WTC11 (cell line): ENCODE measurements at regions not wholly inside any gene's neighbourhood (a gene's known extent, or its start where the extent isn't known, plus 50 kb on each side); places are given as distances from the start of the nearest gene placed in this dataset.

ENCODE experiments used
- ATAC-seq: fragments of 200-7000 bp; cut with Tn5 transposase; 2 replicates; pipeline ENCODE4 v1.10.0; 2021; ENCODE audit warnings: mild to moderate bottlenecking, moderate library complexity
- CTCF ChIA-PET: fragments of 300-600 bp; sonication (Branson Sonifier 250); formaldehyde crosslinking; loops from one replicate; lab custom pipeline; 2021; ENCODE audit warnings: antibody characterized with exemption; lab: Charles Lee
- POLR2A ChIA-PET: fragments of 350-600 bp; sonication (Branson Sonifier 250); formaldehyde crosslinking; loops from one replicate; lab custom pipeline; 2021; ENCODE audit warnings: antibody characterized with exemption; lab: Charles Lee
- DNase-seq: peaks from one replicate; pipeline ENCODE4 v3.0.0; 2021; ENCODE audit warnings: low spot score
- H3K27ac Mint-ChIP-seq: 2 replicates; pipeline ENCODE4 v1.8.0; 2021; ENCODE audit warnings: mixed read lengths
- H3K27me3 Mint-ChIP-seq: 2 replicates; pipeline ENCODE4 v1.8.0; 2021; ENCODE audit warnings: low read depth, mild to moderate bottlenecking, moderate library complexity, mixed read lengths
- H3K36me3 Mint-ChIP-seq: 2 replicates; pipeline ENCODE4 v1.8.0; 2021; ENCODE audit warnings: mixed read lengths
- H3K4me1 Mint-ChIP-seq: 2 replicates; pipeline ENCODE4 v1.8.0; 2022; ENCODE audit warnings: mixed read lengths
- H3K4me3 Mint-ChIP-seq: 2 replicates; pipeline ENCODE4 v1.8.0; 2021; ENCODE audit warnings: mild to moderate bottlenecking, moderate library complexity, mixed read lengths
- H3K9me3 Mint-ChIP-seq: 2 replicates; pipeline ENCODE4 v1.8.0; 2021; ENCODE audit warnings: mixed read lengths
- ATF3 ChIP-seq: sonication (generic); formaldehyde crosslinking; conservative IDR thresholded peaks from 2 replicates; pipeline ENCODE4 v1.8.1; 2022; ENCODE audit warnings: mild to moderate bottlenecking, missing genetic modification reagents
- CBFB ChIP-seq: sonication (generic); formaldehyde crosslinking; IDR thresholded peaks from 2 replicates; pipeline ENCODE4 v1.8.1; 2022; ENCODE audit warnings: mild to moderate bottlenecking, low read depth, missing genetic modification reagents
- CTCF ChIP-seq: fragments of 200-600 bp; IDR thresholded peaks from 2 replicates; pipeline ENCODE4 v1.8.0; 2022; ENCODE audit warnings: antibody characterized with exemption
- E2F1 ChIP-seq: sonication (generic); formaldehyde crosslinking; IDR thresholded peaks from 2 replicates; pipeline ENCODE4 v1.8.0; 2022; ENCODE audit warnings: mild to moderate bottlenecking, missing genetic modification reagents
- E2F4 ChIP-seq: sonication (generic); formaldehyde crosslinking; IDR thresholded peaks from 2 replicates; pipeline ENCODE4 v1.8.1; 2022; ENCODE audit warnings: low read depth, mild to moderate bottlenecking, moderate library complexity, missing genetic modification reagents, borderline replicate concordance
- E2F5 ChIP-seq: sonication (generic); formaldehyde crosslinking; IDR thresholded peaks from 2 replicates; pipeline ENCODE4 v1.8.1; 2022; ENCODE audit warnings: mild to moderate bottlenecking, moderate library complexity, missing genetic modification reagents
- EMX1 ChIP-seq: fragments of 250-450 bp; sonication (Bioruptor Pico); IDR thresholded peaks from 2 replicates; pipeline ENCODE4 v1.8.0; 2021; ENCODE audit warnings: mild to moderate bottlenecking
- ESRRA ChIP-seq: sonication (generic); formaldehyde crosslinking; IDR thresholded peaks from 2 replicates; pipeline ENCODE4 v1.8.1; 2022; ENCODE audit warnings: mild to moderate bottlenecking, missing genetic modification reagents, borderline replicate concordance
- FOXK1 ChIP-seq: sonication (generic); formaldehyde crosslinking; IDR thresholded peaks from 2 replicates; pipeline ENCODE4 v1.8.0; 2022; ENCODE audit warnings: mild to moderate bottlenecking, moderate library complexity, missing genetic modification reagents
- FOXP1 ChIP-seq: sonication (generic); formaldehyde crosslinking; IDR thresholded peaks from 2 replicates; pipeline ENCODE4 v1.8.0; 2022; ENCODE audit warnings: missing genetic modification reagents, mild to moderate bottlenecking, moderate library complexity, borderline replicate concordance
- HMGA2 ChIP-seq: fragments of 250-450 bp; sonication (Bioruptor Pico); IDR thresholded peaks from 2 replicates; pipeline ENCODE4 v1.4.0; 2021; ENCODE audit warnings: mild to moderate bottlenecking, moderate library complexity
- IRF1 ChIP-seq: sonication (generic); formaldehyde crosslinking; IDR thresholded peaks from 2 replicates; pipeline ENCODE4 v1.8.0; 2023; ENCODE audit warnings: missing genetic modification reagents
- MLX ChIP-seq: sonication (generic); formaldehyde crosslinking; IDR thresholded peaks from 2 replicates; pipeline ENCODE4 v1.8.1; 2023; ENCODE audit warnings: mild to moderate bottlenecking, missing genetic modification reagents, moderate library complexity
- MYBL2 ChIP-seq: sonication (generic); formaldehyde crosslinking; IDR thresholded peaks from 2 replicates; pipeline ENCODE4 v1.8.1; 2023; ENCODE audit warnings: mild to moderate bottlenecking, moderate library complexity, missing genetic modification reagents
- NFYB ChIP-seq: sonication (generic); formaldehyde crosslinking; conservative IDR thresholded peaks from 2 replicates; pipeline ENCODE4 v1.8.0; 2022; ENCODE audit warnings: low read depth, missing genetic modification reagents
- NR2C2 ChIP-seq: sonication (generic); formaldehyde crosslinking; IDR thresholded peaks from 2 replicates; pipeline ENCODE4 v1.8.0; 2022; ENCODE audit warnings: mild to moderate bottlenecking, missing genetic modification reagents
- PREB ChIP-seq: sonication (generic); formaldehyde crosslinking; IDR thresholded peaks from 2 replicates; pipeline ENCODE4 v1.8.1; 2022; ENCODE audit warnings: mild to moderate bottlenecking, missing genetic modification reagents, moderate library complexity, borderline replicate concordance
- RORB ChIP-seq: fragments of 250-450 bp; sonication (Bioruptor Pico); IDR thresholded peaks from 2 replicates; pipeline ENCODE4 v1.9.0; 2021; ENCODE audit warnings: mild to moderate bottlenecking
- SOX15 ChIP-seq: fragments of 250-450 bp; sonication (Bioruptor Pico); IDR thresholded peaks from 2 replicates; pipeline ENCODE4 v1.9.0; 2021; ENCODE audit warnings: mild to moderate bottlenecking
- TCF7 ChIP-seq: sonication (generic); formaldehyde crosslinking; IDR thresholded peaks from 2 replicates; pipeline ENCODE4 v1.8.0; 2022; ENCODE audit warnings: mild to moderate bottlenecking, low read depth, missing genetic modification reagents, moderate library complexity
- ZBTB21 ChIP-seq: sonication (generic); formaldehyde crosslinking; IDR thresholded peaks from 2 replicates; pipeline ENCODE4 v1.8.1; 2023; ENCODE audit warnings: mild to moderate bottlenecking, missing genetic modification reagents, borderline replicate concordance
- ZBTB43 ChIP-seq: sonication (generic); formaldehyde crosslinking; IDR thresholded peaks from 2 replicates; pipeline ENCODE4 v1.8.1; 2023; ENCODE audit warnings: mild to moderate bottlenecking, missing genetic modification reagents
- ZNF138 ChIP-seq: sonication (generic); formaldehyde crosslinking; conservative IDR thresholded peaks from 2 replicates; pipeline ENCODE4 v1.8.1; 2022; ENCODE audit warnings: mild to moderate bottlenecking, moderate library complexity, missing genetic modification reagents
- ZNF219 ChIP-seq: sonication (generic); formaldehyde crosslinking; IDR thresholded peaks from 2 replicates; pipeline ENCODE4 v1.8.0; 2023; ENCODE audit warnings: missing genetic modification reagents, mild to moderate bottlenecking, borderline replicate concordance
- ZNF317 ChIP-seq: sonication (generic); formaldehyde crosslinking; IDR thresholded peaks from 2 replicates; pipeline ENCODE4 v1.8.1; 2023; ENCODE audit warnings: low read depth, mild to moderate bottlenecking, moderate library complexity, missing genetic modification reagents, borderline replicate concordance
- ZNF416 ChIP-seq: fragments of 250-450 bp; sonication (Bioruptor Pico); IDR thresholded peaks from 2 replicates; pipeline ENCODE4 v1.9.0; 2021; ENCODE audit warnings: mild to moderate bottlenecking, inconsistent platforms
- ZNF423 ChIP-seq: fragments of 250-450 bp; sonication (Bioruptor Pico); IDR thresholded peaks from 2 replicates; pipeline ENCODE4 v2.1.2; 2022; ENCODE audit warnings: mild to moderate bottlenecking, moderate library complexity

GRCh38 chr7:86558680-86559501 is 84.8 kb upstream of the GRM3 start:
- no peaks in the 10 kb centered on the region for H3K36me3 Mint-ChIP-seq
- ATAC-seq = no peak
- ChIA-PET CTCF (no interaction called here), POLR2A (no interaction called here)
- no peak overlapping the region for H3K4me3 Mint-ChIP-seq
- DNase-seq = no peak
- H3K4me1 Mint-ChIP-seq = no peaks in the 10 kb centered on the region
- TF ChIP-seq E2F4 (CRISPR knock-in tag) (no peak), ATF3 (CRISPR knock-in tag) (no peak), E2F5 (CRISPR knock-in tag) (no peak), MLX (no peak), ZBTB43 (CRISPR knock-in tag) (no peak), ZNF219 (CRISPR knock-in tag) (no peak), ZNF423 (CRISPR knock-in tag) (no peak), ZNF138 (CRISPR knock-in tag) (no peak), ZBTB21 (no peak), MYBL2 (CRISPR knock-in tag) (no peak), NFYB (CRISPR knock-in tag) (no peak), EMX1 (CRISPR knock-in tag) (no peak), CBFB (no peak), CTCF (no peak), PREB (CRISPR knock-in tag) (no peak), SOX15 (CRISPR knock-in tag) (no peak)
- H3K27me3 Mint-ChIP-seq = no peaks in the 10 kb centered on the region
- H3K9me3 Mint-ChIP-seq = peaks cover 4% of the 10 kb centered on the region
- H3K27ac Mint-ChIP-seq = no peak overlapping the region

GRCh38 chr7:86534641-86535040 is 109.1 kb upstream of the GRM3 start:
- Mint-ChIP-seq H3K4me1 (no peaks in the 10 kb centered on the region), H3K36me3 (no peaks in the 10 kb centered on the region), H3K27ac (no peak overlapping the region), H3K4me3 (no peak overlapping the region), H3K27me3 (no peaks in the 10 kb centered on the region), H3K9me3 (no peaks in the 10 kb centered on the region; the same call in 1 of the 2 replicates)
- CTCF ChIA-PET = no interaction called here
- POLR2A ChIA-PET = no interaction called here
- ATAC-seq = no peak
- DNase-seq = no peak
- TF ChIP-seq NR2C2 (CRISPR knock-in tag) = no peak
- no peak for TF ChIP-seq ZNF416 (CRISPR knock-in tag)
- TF ChIP-seq ESRRA = no peak
- no peak for TF ChIP-seq HMGA2 (CRISPR knock-in tag)
- TF ChIP-seq RORB (CRISPR knock-in tag) = no peak
- TF ChIP-seq TCF7 (CRISPR knock-in tag) = no peak
- TF ChIP-seq IRF1 = no peak
- no peak for TF ChIP-seq ZNF317
- no peak for TF ChIP-seq E2F1 (CRISPR knock-in tag)
- no peak for TF ChIP-seq FOXP1 (CRISPR knock-in tag)
- no peak for TF ChIP-seq ZNF219 (CRISPR knock-in tag)
- no peak for TF ChIP-seq FOXK1 (CRISPR knock-in tag)
